ENCODE measurements at regions not wholly inside any gene's neighbourhood (a gene's known extent, or its start where the extent isn't known, plus 50 kb on each side); places are given as distances from the start of the nearest gene placed in this dataset.
"Not testable (repeated sequence)": the region's sequence is repeated elsewhere in the genome, so short reads cannot be mapped to it uniquely, and the experiment has no call there.

DNA sequence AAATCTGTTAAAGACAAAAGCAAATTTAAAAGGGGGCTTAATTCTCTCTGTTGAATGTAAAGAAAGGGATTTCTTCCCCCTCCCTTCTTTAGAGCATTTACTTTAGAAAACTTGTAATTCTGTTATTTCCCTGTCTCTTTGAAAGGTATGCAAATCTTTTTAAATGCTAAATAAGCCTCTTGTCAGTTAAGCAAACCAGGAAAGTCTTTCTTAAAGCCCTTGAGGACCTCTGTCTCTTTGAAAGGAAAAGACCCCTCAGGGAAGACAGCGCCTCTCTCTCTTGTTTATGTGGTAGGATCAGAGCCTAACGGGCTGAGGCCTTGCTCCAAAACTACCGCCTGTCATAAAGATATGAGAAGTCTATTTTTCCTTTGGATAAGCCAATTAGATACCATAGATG, 139.9 kb upstream of the CDH7 start:
- no peaks in the 10 kb centered on the region for H3K27me3 ChIP-seq (ENCODE audit: control insufficient read depth, insufficient read depth, low read length)
- no peaks in the 10 kb centered on the region for H3K9me3 ChIP-seq (replicated peaks; ENCODE audit: low read length)
- no peaks in the 10 kb centered on the region for H3K36me3 ChIP-seq (ENCODE audit: insufficient read depth, low read length)
- no peak overlapping the region for H3K4me3 ChIP-seq (ENCODE audit: low read length)
- H3K4me2 ChIP-seq (ENCODE audit: low read length), result no peak overlapping the region
- H3K4me1 ChIP-seq (ENCODE audit: control insufficient read depth, insufficient read depth, low read length), result no peaks in the 10 kb centered on the region
- H3K9ac ChIP-seq (ENCODE audit: low read depth, low read length), result no peak overlapping the region

DNA sequence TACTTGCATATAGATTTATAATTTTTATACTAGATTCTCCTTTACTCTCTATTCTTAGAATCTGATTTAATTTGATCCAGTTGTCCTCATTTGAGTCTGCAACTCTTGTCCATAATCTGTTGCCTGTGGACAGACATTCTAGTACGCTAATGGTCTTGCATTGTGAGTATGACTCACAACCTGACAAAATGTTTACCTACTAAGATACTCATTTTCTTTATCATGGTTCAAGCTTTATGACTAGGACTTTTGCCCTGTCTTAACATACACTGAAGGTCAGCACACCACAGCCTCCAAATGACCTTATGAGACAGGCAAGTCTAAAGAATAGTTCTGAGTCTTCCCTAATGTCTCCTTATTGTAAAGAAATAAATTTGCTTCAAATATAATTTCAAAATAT, 142.3 kb upstream of the CDH7 start:
- no peak overlapping the region for H3K4me3 ChIP-seq (ENCODE audit: low read length)
- no peak overlapping the region for H3K9ac ChIP-seq (ENCODE audit: low read depth, low read length)
- H3K4me1 ChIP-seq (ENCODE audit: control insufficient read depth, insufficient read depth, low read length), result no peaks in the 10 kb centered on the region
- no peak overlapping the region for H3K4me2 ChIP-seq (ENCODE audit: low read length)
- no peaks in the 10 kb centered on the region for H3K9me3 ChIP-seq (replicated peaks; ENCODE audit: low read length)
- H3K36me3 ChIP-seq (ENCODE audit: insufficient read depth, low read length), result no peaks in the 10 kb centered on the region
- no peaks in the 10 kb centered on the region for H3K27me3 ChIP-seq (ENCODE audit: control insufficient read depth, insufficient read depth, low read length)

DNA sequence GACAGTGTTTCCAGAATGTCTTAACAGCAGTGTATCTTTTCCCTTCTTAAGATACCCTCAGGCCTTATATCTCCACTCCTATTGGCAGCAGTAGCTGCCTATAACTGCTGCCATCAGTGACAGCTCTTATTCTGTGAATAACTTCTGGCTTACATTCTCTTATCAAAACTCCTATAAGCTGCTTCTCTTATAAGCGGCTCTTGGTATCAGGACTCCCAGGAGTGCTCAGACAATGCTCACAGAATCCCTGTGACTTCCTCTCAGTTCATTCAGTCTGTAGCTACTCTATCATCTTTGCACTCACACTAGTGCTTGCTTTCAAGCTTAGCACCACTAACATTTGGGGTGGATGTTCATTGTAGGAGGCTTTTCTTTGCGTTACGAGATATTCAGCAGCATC, 143.7 kb upstream of the CDH7 start:
- Histone ChIP-seq H3K4me1 (ENCODE audit: control insufficient read depth, insufficient read depth, low read length) (no peaks in the 10 kb centered on the region), H3K27me3 (ENCODE audit: control insufficient read depth, insufficient read depth, low read length) (no peaks in the 10 kb centered on the region), H3K9ac (ENCODE audit: low read depth, low read length) (no peak overlapping the region), H3K4me2 (ENCODE audit: low read length) (no peak overlapping the region), H3K36me3 (ENCODE audit: insufficient read depth, low read length) (no peaks in the 10 kb centered on the region), H3K4me3 (ENCODE audit: low read length) (no peak overlapping the region), H3K9me3 (replicated peaks; ENCODE audit: low read length) (no peaks in the 10 kb centered on the region)

DNA sequence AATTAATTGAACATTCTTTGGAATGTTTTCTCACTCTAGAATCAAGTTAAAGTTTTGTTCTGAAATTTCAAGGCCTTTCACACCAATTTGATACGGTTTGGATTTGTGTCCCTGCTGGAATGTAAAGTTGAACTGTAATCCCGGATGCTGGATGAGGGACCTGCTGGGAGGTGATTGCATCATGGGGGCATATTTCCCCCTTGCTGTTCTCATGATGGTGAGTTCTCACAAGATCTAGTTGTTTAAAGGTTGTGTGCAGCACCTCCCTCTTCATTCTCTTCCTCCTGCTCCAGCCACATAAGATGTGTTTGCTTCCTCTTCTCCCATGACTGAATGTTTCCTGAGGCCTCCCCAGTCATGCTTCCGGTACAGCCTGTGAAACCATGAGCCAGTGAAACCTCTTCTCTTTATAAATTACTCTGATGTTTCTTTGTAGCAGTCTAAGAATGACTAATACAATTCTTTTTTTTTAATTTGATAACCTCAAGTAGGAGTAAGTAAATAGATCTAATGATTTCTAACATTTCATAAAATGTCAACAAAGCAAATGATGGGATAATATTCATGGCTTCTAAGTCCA, 144.2 kb upstream of the CDH7 start:
- Histone ChIP-seq H3K4me2 (ENCODE audit: low read length) (no peak overlapping the region), H3K9ac (ENCODE audit: low read depth, low read length) (no peak overlapping the region), H3K9me3 (replicated peaks; ENCODE audit: low read length) (no peaks in the 10 kb centered on the region), H3K4me3 (ENCODE audit: low read length) (no peak overlapping the region), H3K36me3 (ENCODE audit: insufficient read depth, low read length) (no peaks in the 10 kb centered on the region), H3K4me1 (ENCODE audit: control insufficient read depth, insufficient read depth, low read length) (no peaks in the 10 kb centered on the region), H3K27me3 (ENCODE audit: control insufficient read depth, insufficient read depth, low read length) (no peaks in the 10 kb centered on the region)

DNA sequence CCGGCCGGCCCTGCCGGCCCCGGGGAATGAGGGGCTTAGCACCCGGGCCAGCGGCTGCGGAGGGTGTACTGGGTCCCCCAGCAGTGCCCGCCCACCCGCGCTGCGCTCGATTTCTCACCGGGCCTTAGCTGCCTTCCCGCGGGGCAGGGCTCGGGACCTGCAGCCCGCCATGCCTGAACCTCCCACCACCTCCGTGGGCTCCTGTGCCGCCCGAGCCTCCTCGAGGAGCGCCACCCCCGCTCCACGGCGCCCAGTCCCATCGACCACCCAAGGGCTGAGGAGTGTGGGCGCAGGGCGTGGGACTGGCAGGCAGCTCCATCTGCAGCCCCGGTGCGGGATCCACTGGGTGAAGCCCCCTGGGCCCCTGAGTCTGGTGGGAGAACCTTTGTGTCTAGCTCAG, 145.5 kb upstream of the CDH7 start:
- H3K36me3 ChIP-seq (ENCODE audit: insufficient read depth, low read length); H3K4me1 ChIP-seq (ENCODE audit: control insufficient read depth, insufficient read depth, low read length); H3K9ac ChIP-seq (ENCODE audit: low read depth, low read length); H3K4me3 ChIP-seq (ENCODE audit: low read length); H3K9me3 ChIP-seq (replicated peaks; ENCODE audit: low read length); H3K27me3 ChIP-seq (ENCODE audit: control insufficient read depth, insufficient read depth, low read length); H3K4me2 ChIP-seq (ENCODE audit: low read length): not testable (repeated sequence)

DNA sequence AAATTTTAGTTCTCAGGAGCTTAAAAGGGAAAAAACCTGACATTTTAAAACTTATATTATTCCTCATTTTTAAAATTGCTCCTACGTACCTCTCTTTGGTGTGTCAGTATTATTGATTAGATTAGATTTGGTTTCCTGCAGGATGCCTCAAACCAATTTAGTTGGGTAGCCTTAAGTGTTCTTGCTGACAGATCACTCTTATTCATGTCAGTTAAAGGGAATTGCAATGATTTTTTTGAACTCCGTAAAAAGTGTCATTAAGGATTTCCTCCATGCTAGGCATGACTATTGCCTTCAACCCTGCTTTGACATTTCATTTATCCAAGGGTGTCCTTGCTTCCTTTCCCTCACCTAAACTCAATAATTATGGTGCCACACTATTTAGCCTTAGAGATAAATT, 149.0 kb upstream of the CDH7 start:
- Histone ChIP-seq H3K27me3 (ENCODE audit: control insufficient read depth, insufficient read depth, low read length) (no peaks in the 10 kb centered on the region), H3K4me2 (ENCODE audit: low read length) (no peak overlapping the region), H3K4me3 (ENCODE audit: low read length) (no peak overlapping the region), H3K9ac (ENCODE audit: low read depth, low read length) (no peak overlapping the region), H3K36me3 (ENCODE audit: insufficient read depth, low read length) (no peaks in the 10 kb centered on the region), H3K4me1 (ENCODE audit: control insufficient read depth, insufficient read depth, low read length) (no peaks in the 10 kb centered on the region), H3K9me3 (replicated peaks; ENCODE audit: low read length) (no peaks in the 10 kb centered on the region)

DNA sequence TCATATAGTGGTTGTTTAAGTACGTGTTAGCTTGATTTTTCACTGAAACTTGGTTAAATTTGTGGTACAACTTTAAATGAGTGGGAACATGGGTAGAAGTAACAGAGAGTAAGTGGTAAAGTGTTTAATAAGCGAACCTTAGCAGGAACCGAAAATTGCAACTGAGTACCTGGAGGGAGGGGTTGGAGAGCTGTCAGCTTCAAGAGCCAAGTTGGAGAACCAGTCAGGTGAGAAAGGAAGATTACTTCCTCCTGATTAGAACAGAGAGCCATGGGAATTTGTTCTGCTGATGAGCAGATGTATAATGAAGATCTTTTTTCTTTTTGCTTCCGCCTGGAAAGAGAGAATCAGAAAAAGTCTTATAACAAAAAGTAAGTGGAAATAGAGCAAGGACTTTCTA, 158.4 kb upstream of the CDH7 start:
- no peak overlapping the region for H3K4me2 ChIP-seq (ENCODE audit: low read length)
- peaks cover 8% of the 10 kb centered on the region for H3K9me3 ChIP-seq (replicated peaks; ENCODE audit: low read length)
- no peaks in the 10 kb centered on the region for H3K36me3 ChIP-seq (ENCODE audit: insufficient read depth, low read length)
- no peaks in the 10 kb centered on the region for H3K4me1 ChIP-seq (ENCODE audit: control insufficient read depth, insufficient read depth, low read length)
- H3K27me3 ChIP-seq (ENCODE audit: control insufficient read depth, insufficient read depth, low read length), result no peaks in the 10 kb centered on the region
- H3K4me3 ChIP-seq (ENCODE audit: low read length), result no peak overlapping the region
- no peak overlapping the region for H3K9ac ChIP-seq (ENCODE audit: low read depth, low read length)

DNA sequence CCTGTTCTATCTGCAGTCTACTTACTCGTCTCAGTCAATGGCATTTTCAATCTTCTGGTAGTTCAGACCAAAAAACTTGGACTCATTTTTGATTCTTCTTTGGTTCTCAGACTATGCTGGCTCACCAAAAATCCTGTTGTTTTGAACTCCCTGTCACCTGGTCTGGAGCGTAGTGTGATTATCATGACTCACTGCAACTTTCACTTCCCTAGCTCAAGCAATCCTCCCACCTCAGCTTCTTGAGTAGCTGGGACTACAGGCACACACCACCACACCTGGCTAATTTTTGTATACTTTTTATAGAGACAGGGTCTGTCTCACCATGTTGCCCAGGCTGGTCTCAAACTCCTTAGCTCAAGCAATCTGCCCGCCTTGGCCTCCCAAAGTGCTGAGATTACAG, 163.3 kb upstream of the CDH7 start:
- Histone ChIP-seq H3K4me1 (ENCODE audit: control insufficient read depth, insufficient read depth, low read length) (no peaks in the 10 kb centered on the region), H3K4me3 (ENCODE audit: low read length) (no peak overlapping the region), H3K36me3 (ENCODE audit: insufficient read depth, low read length) (no peaks in the 10 kb centered on the region), H3K9ac (ENCODE audit: low read depth, low read length) (no peak overlapping the region), H3K4me2 (ENCODE audit: low read length) (no peak overlapping the region), H3K27me3 (ENCODE audit: control insufficient read depth, insufficient read depth, low read length) (no peaks in the 10 kb centered on the region), H3K9me3 (replicated peaks; ENCODE audit: low read length) (peaks cover 8% of the 10 kb centered on the region)

DNA sequence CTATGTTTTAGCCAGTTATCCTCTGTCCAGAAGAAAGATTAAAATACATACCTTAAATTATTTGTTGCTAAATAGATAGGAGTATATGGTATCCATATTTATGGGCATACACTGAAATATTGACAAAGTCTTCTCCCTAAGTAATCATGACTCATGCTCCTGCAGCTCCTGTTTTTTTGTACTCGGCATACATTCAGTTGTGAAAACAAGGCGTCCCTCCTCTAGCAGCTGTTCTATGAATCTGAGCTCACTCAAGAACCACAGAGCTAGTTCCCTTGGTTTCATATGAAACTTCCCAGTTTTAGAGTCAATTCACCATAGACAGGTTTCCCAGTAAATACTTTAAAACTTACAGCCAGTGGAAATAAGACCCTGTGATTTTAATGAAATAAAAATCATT, 168.7 kb upstream of the CDH7 start:
- H3K4me3 ChIP-seq (ENCODE audit: low read length); H3K4me2 ChIP-seq (ENCODE audit: low read length); H3K4me1 ChIP-seq (ENCODE audit: control insufficient read depth, insufficient read depth, low read length); H3K9ac ChIP-seq (ENCODE audit: low read depth, low read length); H3K9me3 ChIP-seq (replicated peaks; ENCODE audit: low read length); H3K27me3 ChIP-seq (ENCODE audit: control insufficient read depth, insufficient read depth, low read length); H3K36me3 ChIP-seq (ENCODE audit: insufficient read depth, low read length): not testable (repeated sequence)

DNA sequence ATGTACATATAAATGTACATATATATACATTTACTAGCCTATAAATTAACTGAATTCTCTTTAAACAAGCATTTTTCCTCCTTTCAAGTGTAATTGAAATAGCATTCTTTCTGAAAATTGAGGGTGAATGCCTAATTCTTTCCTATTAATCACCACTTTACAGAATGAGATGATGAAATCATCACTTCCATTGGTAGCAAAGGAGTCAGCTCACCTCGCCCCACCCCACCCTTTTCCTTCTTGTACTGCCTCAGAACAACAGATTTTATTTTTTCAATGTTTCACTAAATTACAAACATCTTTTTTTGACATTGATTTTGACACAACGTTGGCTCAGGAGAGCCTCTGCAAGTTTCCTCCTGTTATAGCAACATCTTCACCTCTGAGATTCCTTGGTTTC, 181.9 kb upstream of the CDH7 start:
- no peaks in the 10 kb centered on the region for H3K9me3 ChIP-seq (replicated peaks; ENCODE audit: low read length)
- no peak overlapping the region for H3K9ac ChIP-seq (ENCODE audit: low read depth, low read length)
- no peak overlapping the region for H3K4me3 ChIP-seq (ENCODE audit: low read length)
- H3K4me1 ChIP-seq (ENCODE audit: control insufficient read depth, insufficient read depth, low read length), result no peaks in the 10 kb centered on the region
- no peaks in the 10 kb centered on the region for H3K36me3 ChIP-seq (ENCODE audit: insufficient read depth, low read length)
- H3K27me3 ChIP-seq (ENCODE audit: control insufficient read depth, insufficient read depth, low read length), result no peaks in the 10 kb centered on the region
- no peak overlapping the region for H3K4me2 ChIP-seq (ENCODE audit: low read length)

DNA sequence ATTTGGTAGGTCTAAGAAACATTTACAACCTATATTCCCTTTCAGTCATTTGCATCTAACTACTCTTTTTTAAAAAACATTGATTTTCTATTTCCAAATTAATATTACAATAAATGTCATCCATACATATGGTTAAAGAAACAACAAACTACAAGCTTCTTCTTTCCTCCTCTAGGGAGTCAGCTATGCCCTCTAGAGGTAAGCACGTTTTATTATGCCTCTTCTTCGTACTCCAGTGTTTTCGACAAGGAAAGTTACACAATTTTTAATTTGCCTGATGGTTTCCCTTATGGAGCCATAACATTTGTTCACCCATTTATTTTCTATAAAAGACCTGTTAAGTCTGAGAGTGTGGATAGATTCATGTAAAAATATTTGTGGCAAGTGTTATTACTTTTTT, 183.4 kb upstream of the CDH7 start:
- Histone ChIP-seq H3K27me3 (ENCODE audit: control insufficient read depth, insufficient read depth, low read length) (no peaks in the 10 kb centered on the region), H3K4me1 (ENCODE audit: control insufficient read depth, insufficient read depth, low read length) (no peaks in the 10 kb centered on the region), H3K9ac (ENCODE audit: low read depth, low read length) (no peak overlapping the region), H3K36me3 (ENCODE audit: insufficient read depth, low read length) (no peaks in the 10 kb centered on the region), H3K4me2 (ENCODE audit: low read length) (no peak overlapping the region), H3K4me3 (ENCODE audit: low read length) (no peak overlapping the region), H3K9me3 (replicated peaks; ENCODE audit: low read length) (peaks cover 1% of the 10 kb centered on the region)

DNA sequence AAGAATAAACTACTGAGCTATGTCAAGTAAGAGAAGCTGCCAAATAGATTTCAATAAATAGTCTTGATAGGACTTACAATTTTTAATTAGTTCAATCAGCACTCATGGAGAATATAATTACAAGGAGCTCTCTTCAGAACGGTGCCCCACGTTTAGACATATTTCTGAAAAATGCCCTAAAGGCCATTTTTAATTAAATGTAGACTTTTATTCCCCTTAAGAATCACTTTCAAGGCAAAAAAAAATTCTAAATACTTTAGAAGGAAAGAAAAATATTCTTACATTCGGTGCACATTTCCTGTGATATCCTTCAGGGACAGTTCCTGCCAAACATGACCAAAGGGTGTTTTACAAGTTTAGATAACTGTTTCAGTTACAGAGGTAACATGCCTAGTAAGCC, 202.5 kb upstream of the CDH7 start:
- H3K36me3 ChIP-seq (ENCODE audit: insufficient read depth, low read length), result no peaks in the 10 kb centered on the region
- H3K4me1 ChIP-seq (ENCODE audit: control insufficient read depth, insufficient read depth, low read length), result no peaks in the 10 kb centered on the region
- H3K9me3 ChIP-seq (replicated peaks; ENCODE audit: low read length), result peaks cover 4% of the 10 kb centered on the region
- no peak overlapping the region for H3K4me2 ChIP-seq (ENCODE audit: low read length)
- no peaks in the 10 kb centered on the region for H3K27me3 ChIP-seq (ENCODE audit: control insufficient read depth, insufficient read depth, low read length)
- no peak overlapping the region for H3K9ac ChIP-seq (ENCODE audit: low read depth, low read length)
- no peak overlapping the region for H3K4me3 ChIP-seq (ENCODE audit: low read length)
